ENCODE measurements at regions not wholly inside any gene's neighbourhood (a gene's known extent, or its start where the extent isn't known, plus 50 kb on each side); places are given as distances from the start of the nearest gene placed in this dataset.

DNA sequence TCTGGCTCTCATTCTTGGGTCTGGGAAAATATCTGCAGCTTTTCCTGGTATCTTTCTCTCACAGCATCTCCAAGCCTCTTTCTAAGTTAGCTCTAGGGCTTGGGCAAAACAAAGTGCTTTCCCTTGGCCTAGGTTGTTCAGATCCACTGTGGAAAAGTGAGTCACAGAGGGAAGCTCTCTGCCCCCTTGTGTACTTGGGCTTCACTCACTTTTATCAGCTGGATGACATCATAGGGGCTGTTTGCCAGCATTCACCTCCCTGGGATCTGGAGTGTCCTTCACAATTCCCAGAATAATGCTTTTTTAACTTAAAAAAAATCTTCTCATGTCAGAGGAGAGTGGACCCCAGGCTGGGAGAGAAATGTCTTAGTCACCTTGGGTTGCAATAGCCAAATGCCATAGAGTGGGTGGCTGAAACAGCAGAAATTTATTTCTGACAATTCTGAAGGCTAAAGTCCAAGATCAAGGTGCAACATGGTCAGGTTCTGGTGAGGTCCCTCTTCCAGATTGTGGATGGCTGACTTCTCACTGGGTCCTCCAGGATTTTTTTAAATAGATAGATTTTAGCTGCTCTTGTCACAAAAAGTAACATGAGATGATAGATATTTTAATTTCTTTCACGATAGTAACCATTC is 247.8 kb downstream of the SH2D1A start:
- no peak overlapping the region for H3K27ac ChIP-seq (ENCODE audit: low read depth, low read length)
- H3K4me1 ChIP-seq (ENCODE audit: control insufficient read depth, insufficient read depth, low read length), result no peaks in the 10 kb centered on the region
- H3K27me3 ChIP-seq (ENCODE audit: control insufficient read depth, insufficient read depth, low read length), result no peaks in the 10 kb centered on the region
- no peaks in the 10 kb centered on the region for H3K36me3 ChIP-seq (ENCODE audit: control insufficient read depth, insufficient read depth, low read length)
- H3K9ac ChIP-seq (ENCODE audit: low read depth, low read length), result no peak overlapping the region
- no peaks in the 10 kb centered on the region for H3K9me3 ChIP-seq (ENCODE audit: control insufficient read depth, insufficient read depth, low read length)
- H3K4me3 ChIP-seq (ENCODE audit: low read depth, low read length), result no peak overlapping the region

DNA sequence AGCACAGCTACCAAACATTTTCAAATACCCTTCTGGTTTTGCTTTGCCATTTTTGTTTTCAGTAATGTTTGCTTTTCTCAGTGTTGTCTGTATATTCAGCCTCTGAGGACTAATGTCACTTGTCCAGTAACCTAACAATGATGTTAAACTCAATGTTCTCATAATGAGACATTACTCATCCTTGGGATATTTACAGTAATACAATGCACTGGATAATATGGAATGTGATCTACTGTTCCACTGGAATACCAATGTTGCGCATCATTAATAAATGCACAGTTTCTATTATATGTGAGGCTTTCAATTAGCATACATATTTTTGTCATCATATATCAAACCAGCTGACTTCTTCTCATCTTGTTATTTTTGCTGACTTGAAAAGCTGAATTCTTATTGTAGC is 259.1 kb downstream of the SH2D1A start:
- H3K9me3 ChIP-seq (ENCODE audit: control insufficient read depth, insufficient read depth, low read length), result no peaks in the 10 kb centered on the region
- no peaks in the 10 kb centered on the region for H3K4me1 ChIP-seq (ENCODE audit: control insufficient read depth, insufficient read depth, low read length)
- H3K27me3 ChIP-seq (ENCODE audit: control insufficient read depth, insufficient read depth, low read length), result no peaks in the 10 kb centered on the region; the same call in 1 of the 2 replicates
- no peak overlapping the region for H3K27ac ChIP-seq (ENCODE audit: low read depth, low read length)
- H3K4me3 ChIP-seq (ENCODE audit: low read depth, low read length), result no peak overlapping the region
- no peak overlapping the region for H3K9ac ChIP-seq (ENCODE audit: low read depth, low read length)
- no peaks in the 10 kb centered on the region for H3K36me3 ChIP-seq (ENCODE audit: control insufficient read depth, insufficient read depth, low read length)

DNA sequence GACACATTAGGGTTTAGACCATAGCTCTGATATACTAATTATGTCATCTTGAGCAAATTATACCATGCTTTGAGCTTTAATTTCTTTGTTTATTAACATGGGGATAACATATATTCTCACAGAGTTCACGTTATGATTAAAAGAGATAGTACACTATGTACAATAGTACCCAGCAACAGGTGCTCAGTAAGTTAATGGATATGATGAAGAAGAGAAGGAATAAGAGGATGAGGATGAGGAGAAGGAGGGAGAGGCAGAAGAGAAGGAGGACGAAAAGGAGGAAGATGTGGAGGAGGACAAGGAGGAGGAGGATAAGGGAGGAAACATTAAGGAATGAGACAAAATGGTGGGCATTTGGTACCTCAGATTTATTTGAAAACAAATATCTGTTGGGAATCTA is 260.4 kb downstream of the SH2D1A start:
- H3K9me3 ChIP-seq (ENCODE audit: control insufficient read depth, insufficient read depth, low read length), result no peaks in the 10 kb centered on the region
- no peak overlapping the region for H3K4me3 ChIP-seq (ENCODE audit: low read depth, low read length)
- H3K4me1 ChIP-seq (ENCODE audit: control insufficient read depth, insufficient read depth, low read length), result no peaks in the 10 kb centered on the region
- H3K27ac ChIP-seq (ENCODE audit: low read depth, low read length), result no peak overlapping the region
- no peaks in the 10 kb centered on the region; the same call in 1 of the 2 replicates for H3K27me3 ChIP-seq (ENCODE audit: control insufficient read depth, insufficient read depth, low read length)
- H3K36me3 ChIP-seq (ENCODE audit: control insufficient read depth, insufficient read depth, low read length), result no peaks in the 10 kb centered on the region
- H3K9ac ChIP-seq (ENCODE audit: low read depth, low read length), result no peak overlapping the region

DNA sequence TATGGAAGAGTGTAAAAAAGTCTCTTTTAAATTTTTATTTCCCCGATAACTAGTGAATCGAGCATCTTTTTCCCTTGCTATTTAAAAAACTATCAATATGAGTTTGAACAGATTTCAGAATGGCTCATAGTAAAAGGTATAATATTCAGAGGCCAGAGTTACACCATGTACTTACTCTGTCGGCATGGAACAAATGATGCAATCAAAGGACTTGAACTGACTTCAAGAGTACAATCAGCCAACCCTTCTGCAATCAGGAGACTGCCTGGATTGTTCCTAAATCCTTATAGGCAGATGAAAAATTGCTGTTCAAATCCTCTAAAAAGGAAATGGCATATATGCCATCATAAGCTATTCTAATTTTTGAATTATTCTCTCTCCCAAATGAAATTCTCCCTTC is 273.3 kb downstream of the SH2D1A start:
- Histone ChIP-seq H3K27me3 (ENCODE audit: control insufficient read depth, insufficient read depth, low read length) (no peaks in the 10 kb centered on the region), H3K4me3 (ENCODE audit: low read depth, low read length) (no peak overlapping the region), H3K4me1 (ENCODE audit: control insufficient read depth, insufficient read depth, low read length) (no peaks in the 10 kb centered on the region), H3K36me3 (ENCODE audit: control insufficient read depth, insufficient read depth, low read length) (no peaks in the 10 kb centered on the region), H3K9me3 (ENCODE audit: control insufficient read depth, insufficient read depth, low read length) (no peaks in the 10 kb centered on the region), H3K27ac (ENCODE audit: low read depth, low read length) (no peak overlapping the region), H3K9ac (ENCODE audit: low read depth, low read length) (no peak overlapping the region)

DNA sequence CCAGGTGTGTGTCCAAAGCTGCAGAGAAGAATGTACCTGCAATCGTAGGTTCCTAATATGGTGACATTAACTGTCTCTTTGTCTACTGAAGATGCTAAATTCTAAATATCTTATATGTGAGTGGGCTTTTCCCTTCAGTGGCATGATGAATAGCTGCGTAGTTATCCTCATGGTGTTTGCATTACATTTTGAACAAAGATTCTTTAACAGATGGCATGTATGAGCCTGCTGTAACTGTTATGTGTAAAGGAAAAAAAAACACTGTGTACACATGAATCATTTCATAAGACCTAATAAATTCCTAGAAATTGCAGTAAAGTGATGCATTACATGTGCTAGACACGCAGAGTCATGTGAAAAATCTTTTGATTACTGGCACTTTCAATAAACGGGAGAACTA is 288.0 kb downstream of the SH2D1A start:
- H3K36me3 ChIP-seq (ENCODE audit: control insufficient read depth, insufficient read depth, low read length), result no peaks in the 10 kb centered on the region
- no peaks in the 10 kb centered on the region; the same call in 1 of the 2 replicates for H3K27me3 ChIP-seq (ENCODE audit: control insufficient read depth, insufficient read depth, low read length)
- H3K27ac ChIP-seq (ENCODE audit: low read depth, low read length), result no peak overlapping the region
- H3K4me1 ChIP-seq (ENCODE audit: control insufficient read depth, insufficient read depth, low read length), result no peaks in the 10 kb centered on the region
- H3K4me3 ChIP-seq (ENCODE audit: low read depth, low read length), result no peak overlapping the region
- H3K9ac ChIP-seq (ENCODE audit: low read depth, low read length), result no peak overlapping the region
- H3K9me3 ChIP-seq (ENCODE audit: control insufficient read depth, insufficient read depth, low read length), result no peaks in the 10 kb centered on the region; the same call in 1 of the 2 replicates

DNA sequence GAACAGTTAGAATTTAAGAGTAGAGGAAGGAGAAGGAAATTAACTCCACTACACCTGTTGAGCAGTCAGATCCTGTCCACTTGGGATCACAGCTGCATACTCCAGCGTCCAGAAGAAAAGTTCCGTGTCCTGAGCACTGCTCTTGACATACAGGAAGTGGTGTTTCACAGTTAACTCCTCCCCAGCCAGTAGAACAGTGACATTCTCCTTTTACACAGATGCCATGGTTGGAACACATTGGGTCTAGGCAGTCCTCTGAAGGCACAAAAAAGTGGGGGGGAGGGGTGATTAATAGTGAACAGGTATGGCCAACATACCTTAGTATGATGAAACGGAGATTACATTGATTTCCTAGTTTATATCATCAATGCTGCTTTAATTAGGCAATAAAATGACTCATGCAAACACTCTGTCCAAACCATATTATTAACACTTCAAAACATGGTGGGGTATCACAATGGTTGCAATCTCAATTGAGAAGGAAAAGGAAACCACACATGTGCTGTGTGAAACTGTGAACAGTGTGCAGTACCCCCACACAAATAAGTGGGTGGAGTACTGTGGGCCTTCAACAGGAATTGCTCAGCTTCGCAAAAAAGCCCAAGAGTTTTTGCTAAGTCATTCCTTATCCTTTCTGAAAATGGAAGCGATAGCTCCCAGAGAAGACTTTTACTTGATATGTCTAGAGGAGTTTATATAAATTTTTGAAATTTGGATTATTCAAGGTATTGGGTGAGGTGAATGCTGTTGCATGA is 295.6 kb downstream of the SH2D1A start:
- no peaks in the 10 kb centered on the region; the same call in 1 of the 2 replicates for H3K9me3 ChIP-seq (ENCODE audit: control insufficient read depth, insufficient read depth, low read length)
- no peak overlapping the region for H3K27ac ChIP-seq (ENCODE audit: low read depth, low read length)
- H3K4me1 ChIP-seq (ENCODE audit: control insufficient read depth, insufficient read depth, low read length), result no peaks in the 10 kb centered on the region
- H3K27me3 ChIP-seq (ENCODE audit: control insufficient read depth, insufficient read depth, low read length), result peaks cover 4% of the 10 kb centered on the region; the same call in 1 of the 2 replicates
- no peak overlapping the region for H3K4me3 ChIP-seq (ENCODE audit: low read depth, low read length)
- no peaks in the 10 kb centered on the region for H3K36me3 ChIP-seq (ENCODE audit: control insufficient read depth, insufficient read depth, low read length)
- no peak overlapping the region for H3K9ac ChIP-seq (ENCODE audit: low read depth, low read length)

DNA sequence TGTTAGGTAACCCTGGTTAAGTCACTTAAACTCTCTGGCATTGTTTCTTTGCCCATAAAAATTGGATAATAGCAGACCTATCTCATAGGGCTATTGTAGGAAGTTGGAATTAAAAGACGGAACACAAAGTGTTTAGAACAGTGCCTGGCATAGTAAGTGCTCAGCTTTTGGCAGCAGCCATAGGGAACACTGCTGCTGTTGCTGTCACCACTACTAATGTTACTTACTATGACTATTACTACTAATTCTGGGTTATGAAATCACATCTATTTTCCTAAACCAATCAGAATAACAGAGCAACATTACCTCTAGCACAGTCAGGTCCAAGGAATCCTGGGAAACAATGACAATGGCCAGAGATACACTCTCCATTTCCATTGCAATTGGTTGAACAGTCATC is 300.0 kb downstream of the SH2D1A start:
- H3K4me3 ChIP-seq (ENCODE audit: low read depth, low read length), result no peak overlapping the region
- H3K4me1 ChIP-seq (ENCODE audit: control insufficient read depth, insufficient read depth, low read length), result peaks cover 13% of the 10 kb centered on the region
- H3K36me3 ChIP-seq (ENCODE audit: control insufficient read depth, insufficient read depth, low read length), result no peaks in the 10 kb centered on the region
- no peaks in the 10 kb centered on the region for H3K9me3 ChIP-seq (ENCODE audit: control insufficient read depth, insufficient read depth, low read length)
- no peak overlapping the region for H3K27ac ChIP-seq (ENCODE audit: low read depth, low read length)
- no peak overlapping the region for H3K9ac ChIP-seq (ENCODE audit: low read depth, low read length)
- H3K27me3 ChIP-seq (ENCODE audit: control insufficient read depth, insufficient read depth, low read length), result peaks cover 4% of the 10 kb centered on the region; the same call in 1 of the 2 replicates

DNA sequence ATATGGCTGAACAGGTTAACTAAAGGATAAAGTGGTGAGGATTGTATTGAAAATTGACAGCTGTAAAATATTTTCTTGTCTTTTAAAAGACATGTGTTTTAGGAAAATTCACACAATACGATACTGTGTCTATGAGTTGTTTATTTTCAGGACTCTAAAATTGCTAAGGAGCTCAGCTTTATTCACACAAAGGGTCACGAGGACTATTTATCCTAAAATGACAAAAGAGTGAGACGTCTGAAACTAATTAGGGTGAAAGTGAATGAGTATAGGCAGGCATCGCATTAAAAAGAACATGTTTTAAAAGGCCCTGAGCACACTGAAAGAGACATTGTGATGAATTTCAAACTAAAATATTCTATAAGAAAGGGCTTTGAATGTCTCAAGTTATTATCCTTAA is 304.7 kb downstream of the SH2D1A start:
- peak overlapping the region; percentile 30; the same call in 1 of the 2 replicates for H3K4me3 ChIP-seq (ENCODE audit: low read depth, low read length)
- H3K27me3 ChIP-seq (ENCODE audit: control insufficient read depth, insufficient read depth, low read length), result peaks cover 2% of the 10 kb centered on the region; the same call in 1 of the 2 replicates
- H3K27ac ChIP-seq (ENCODE audit: low read depth, low read length), result no peak overlapping the region
- peaks cover 30% of the 10 kb centered on the region for H3K4me1 ChIP-seq (ENCODE audit: control insufficient read depth, insufficient read depth, low read length)
- H3K9me3 ChIP-seq (ENCODE audit: control insufficient read depth, insufficient read depth, low read length), result no peaks in the 10 kb centered on the region
- H3K9ac ChIP-seq (ENCODE audit: low read depth, low read length), result no peak overlapping the region
- H3K36me3 ChIP-seq (ENCODE audit: control insufficient read depth, insufficient read depth, low read length), result no peaks in the 10 kb centered on the region

DNA sequence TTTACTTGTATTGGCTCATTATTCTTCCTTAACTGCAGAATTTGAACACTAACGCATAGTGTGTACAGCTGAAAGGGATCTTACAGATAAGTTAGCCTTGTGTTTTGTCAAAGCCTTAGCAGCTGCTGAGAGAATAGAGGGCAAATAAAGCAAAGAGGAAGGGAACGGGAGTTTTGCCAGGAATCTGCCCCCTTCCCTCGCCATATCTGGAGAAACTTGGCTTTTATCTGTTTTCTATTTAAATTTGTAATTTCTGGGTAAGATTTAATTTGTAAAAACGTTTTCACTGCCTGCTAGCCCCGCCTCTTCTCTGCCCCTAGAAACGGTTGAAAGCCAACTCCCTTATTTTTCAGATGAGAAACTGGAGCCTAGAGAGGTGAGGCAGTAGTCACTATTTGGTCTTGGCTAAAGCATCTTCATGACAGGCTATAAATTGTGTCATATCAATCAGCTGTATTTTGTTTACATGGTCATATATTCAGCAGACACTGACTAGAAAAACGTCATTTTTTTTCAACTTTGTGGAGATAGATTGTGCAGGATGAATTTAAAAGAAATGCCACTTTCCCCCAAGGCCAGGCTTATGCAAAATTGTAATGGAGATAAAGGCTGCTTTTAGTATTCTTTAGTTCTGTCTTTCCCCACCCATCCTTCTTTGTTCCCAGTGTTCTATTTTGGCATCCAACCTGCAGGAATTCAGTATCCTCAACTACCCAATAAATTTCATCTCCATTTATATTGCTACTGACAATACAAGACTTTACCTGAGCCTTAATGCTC is 319.4 kb downstream of the SH2D1A start:
- Histone ChIP-seq H3K27ac (ENCODE audit: low read depth, low read length) (peak overlapping the region; percentile 55), H3K4me1 (ENCODE audit: control insufficient read depth, insufficient read depth, low read length) (peaks cover 25% of the 10 kb centered on the region), H3K36me3 (ENCODE audit: control insufficient read depth, insufficient read depth, low read length) (no peaks in the 10 kb centered on the region), H3K4me3 (ENCODE audit: low read depth, low read length) (no peak overlapping the region), H3K27me3 (ENCODE audit: control insufficient read depth, insufficient read depth, low read length) (no peaks in the 10 kb centered on the region), H3K9ac (ENCODE audit: low read depth, low read length) (no peak overlapping the region), H3K9me3 (ENCODE audit: control insufficient read depth, insufficient read depth, low read length) (no peaks in the 10 kb centered on the region)

DNA sequence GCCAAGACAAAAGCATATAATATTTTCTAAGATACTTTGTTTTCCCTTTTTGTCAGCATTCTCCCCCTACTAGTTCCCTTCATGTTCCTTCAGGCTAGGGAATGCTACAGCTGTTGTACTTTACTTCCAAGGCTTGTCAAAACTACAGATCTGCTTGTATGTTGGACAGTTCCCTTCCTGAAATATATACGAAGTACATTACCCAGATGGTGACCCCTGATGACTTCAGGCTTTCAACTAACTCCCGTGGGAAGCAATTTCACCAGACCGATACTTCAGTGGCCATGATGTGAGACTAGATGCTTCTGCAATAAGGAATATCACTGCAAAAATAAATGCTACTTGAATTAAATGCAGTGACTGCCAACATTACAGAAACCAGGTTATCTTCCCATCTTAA is 332.8 kb downstream of the SH2D1A start:
- no peaks in the 10 kb centered on the region; the same call in 1 of the 2 replicates for H3K27me3 ChIP-seq (ENCODE audit: control insufficient read depth, insufficient read depth, low read length)
- H3K4me1 ChIP-seq (ENCODE audit: control insufficient read depth, insufficient read depth, low read length), result no peaks in the 10 kb centered on the region
- no peak overlapping the region for H3K4me3 ChIP-seq (ENCODE audit: low read depth, low read length)
- no peaks in the 10 kb centered on the region for H3K36me3 ChIP-seq (ENCODE audit: control insufficient read depth, insufficient read depth, low read length)
- H3K9ac ChIP-seq (ENCODE audit: low read depth, low read length), result no peak overlapping the region
- no peaks in the 10 kb centered on the region for H3K9me3 ChIP-seq (ENCODE audit: control insufficient read depth, insufficient read depth, low read length)
- H3K27ac ChIP-seq (ENCODE audit: low read depth, low read length), result no peak overlapping the region

DNA sequence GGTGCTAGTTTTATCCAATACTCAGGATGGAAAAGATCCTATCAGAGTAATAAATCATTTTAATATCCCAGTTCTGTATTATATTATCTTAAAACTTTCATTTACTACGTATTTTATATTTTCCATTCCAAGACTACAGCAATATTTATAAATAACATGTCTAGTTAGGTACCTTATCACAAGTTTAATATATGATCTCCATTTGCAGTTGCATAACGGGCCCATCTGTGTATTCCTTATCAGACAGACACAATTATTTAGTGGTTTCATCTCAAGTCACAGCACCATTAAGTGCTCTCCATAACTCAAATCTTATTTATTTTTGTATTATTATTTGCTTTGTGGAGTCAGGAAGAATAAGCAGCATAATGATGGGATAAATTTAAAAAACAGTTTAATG is 333.9 kb downstream of the SH2D1A start:
- no peaks in the 10 kb centered on the region for H3K9me3 ChIP-seq (ENCODE audit: control insufficient read depth, insufficient read depth, low read length)
- H3K36me3 ChIP-seq (ENCODE audit: control insufficient read depth, insufficient read depth, low read length), result no peaks in the 10 kb centered on the region
- no peak overlapping the region for H3K9ac ChIP-seq (ENCODE audit: low read depth, low read length)
- no peak overlapping the region for H3K4me3 ChIP-seq (ENCODE audit: low read depth, low read length)
- no peaks in the 10 kb centered on the region; the same call in 1 of the 2 replicates for H3K27me3 ChIP-seq (ENCODE audit: control insufficient read depth, insufficient read depth, low read length)
- H3K4me1 ChIP-seq (ENCODE audit: control insufficient read depth, insufficient read depth, low read length), result no peaks in the 10 kb centered on the region
- H3K27ac ChIP-seq (ENCODE audit: low read depth, low read length), result no peak overlapping the region

Data from HUES48 (cell line).